ENCODE measurements at regions not wholly inside any gene's neighbourhood (a gene's known extent, or its start where the extent isn't known, plus 50 kb on each side); places are given as distances from the start of the nearest gene placed in this dataset.

GRCh38 chr20:4591975-4592315, 94.3 kb upstream of the PRNP start:
- no peaks in the 10 kb centered on the region for H3K79me2 ChIP-seq (ENCODE audit: control insufficient read depth, insufficient read depth, low read length)
- peaks cover 0 to 1% of the 10 kb centered on the region in 2 experiments; a peak in 1 of 4 replicates for H3K27me3 ChIP-seq (replicated peaks in 1 of 2; ENCODE audit: control insufficient read depth in 2 of 2, insufficient read depth in 2 of 2, low read length in 1 of 2)
- intact Hi-C loops (cut with micrococcal nuclease; ENCODE audit: unreplicated experiment), result loop anchor here (1.0 to 5.0 kb wide), 2 partner anchors 365 to 484 kb away; no protein-coding TSS in a partner anchor
- no peaks in the 10 kb centered on the region for H3K9me3 ChIP-seq (replicated peaks; ENCODE audit: control insufficient read depth, insufficient read depth, low read length)
- DNase-seq (ENCODE audit: low read depth, low spot score) (no peak), FAIRE-seq (no peak), ATAC-seq (no peak)
- no peak overlapping the region for H2AFZ ChIP-seq (ENCODE audit: control insufficient read depth, low read depth, low read length)
- CTCF ChIA-PET, result interaction anchor here (0.5 to 1.8 kb wide), 6 partner anchors 9 to 484 kb away, joined by 3 to 8 read pairs (median 4); no protein-coding TSS in a partner anchor
- SMC1A ChIA-PET (ENCODE audit: uncharacterized antibody, unreplicated experiment), result no interaction called here
- H3K4me3 ChIP-seq, result no peak overlapping the region
- no peak overlapping the region for H3K27ac ChIP-seq (ENCODE audit: control insufficient read depth, insufficient read depth)
- H4K20me1 ChIP-seq (ENCODE audit: control insufficient read depth, insufficient read depth), result no peaks in the 10 kb centered on the region
- no TSS peak for BruUV-seq (replicated peaks)
- H3K4me2 ChIP-seq (ENCODE audit: control insufficient read depth, insufficient read depth), result no peak overlapping the region
- in situ Hi-C loops (cut with MboI), result loop anchor here (5.0 kb wide), 1 partner anchor 485 kb away; no protein-coding TSS in a partner anchor
- 24% methylated on average over 10 of the region's 10 CpGs for WGBS (ENCODE audit: insufficient coverage, insufficient replicate concordance, low lambda C conversion rate, missing lambda C conversion rate)
- RAD21 ChIA-PET (ENCODE audit: unreplicated experiment), result no interaction called here
- no peak overlapping the region for H3K9ac ChIP-seq (ENCODE audit: control insufficient read depth, insufficient read depth, low read length)
- POLR2A ChIA-PET, result no interaction called here
- H3K4me1 ChIP-seq (ENCODE audit: control insufficient read depth, insufficient read depth, low read length), result no peaks in the 10 kb centered on the region
- TF ChIP-seq CBFB (IDR thresholded peaks at IDR 0.05; ENCODE audit: low read depth) (no peak), BCLAF1 (IDR thresholded peaks at IDR 0.05) (no peak), NFYB (IDR thresholded peaks at IDR 0.05; ENCODE audit: insufficient read depth, low read depth, low read length) (no peak)
- no peaks in the 10 kb centered on the region for H3K36me3 ChIP-seq (ENCODE audit: control insufficient read depth in 2 of 2, insufficient read depth in 2 of 2, low read length in 1 of 2)

- no peaks in the 10 kb centered on the region for H3K4me1 ChIP-seq (ENCODE audit: control insufficient read depth, insufficient read depth, low read length)
- WGBS (ENCODE audit: insufficient coverage, insufficient replicate concordance, low lambda C conversion rate, missing lambda C conversion rate), result 3% methylated on average over 5 of the region's 5 CpGs
- H3K36me3 ChIP-seq (ENCODE audit: control insufficient read depth in 2 of 2, insufficient read depth in 2 of 2, low read length in 1 of 2), result no peaks in the 10 kb centered on the region
- H3K9me3 ChIP-seq (replicated peaks; ENCODE audit: control insufficient read depth, insufficient read depth, low read length), result no peaks in the 10 kb centered on the region
- no peak overlapping the region for H3K4me2 ChIP-seq (ENCODE audit: control insufficient read depth, insufficient read depth)
- H2AFZ ChIP-seq (ENCODE audit: control insufficient read depth, low read depth, low read length), result no peak overlapping the region
- BruUV-seq (replicated peaks), result no TSS peak
- POLR2A ChIA-PET, result no interaction called here
- ATAC-seq (no peak), FAIRE-seq (no peak), DNase-seq (ENCODE audit: low read depth, low spot score) (no peak)
- SMC1A ChIA-PET (ENCODE audit: uncharacterized antibody, unreplicated experiment), result no interaction called here
- H3K4me3 ChIP-seq, result no peak overlapping the region
- H4K20me1 ChIP-seq (ENCODE audit: control insufficient read depth, insufficient read depth), result no peaks in the 10 kb centered on the region
- H3K79me2 ChIP-seq (ENCODE audit: control insufficient read depth, insufficient read depth, low read length), result no peaks in the 10 kb centered on the region
- in situ Hi-C loops (cut with MboI) (no loop called here), intact Hi-C loops (cut with micrococcal nuclease; ENCODE audit: unreplicated experiment) (no loop called here)
- H3K9ac ChIP-seq (ENCODE audit: control insufficient read depth, insufficient read depth, low read length), result no peak overlapping the region
- no peak overlapping the region for H3K27ac ChIP-seq (ENCODE audit: control insufficient read depth, insufficient read depth)
- H3K27me3 ChIP-seq (replicated peaks in 1 of 2; ENCODE audit: control insufficient read depth in 2 of 2, insufficient read depth in 2 of 2, low read length in 1 of 2), result peaks cover 0 to 3% of the 10 kb centered on the region in 2 experiments; a peak in 1 of 4 replicates
- CTCF ChIA-PET, result interaction anchor here (0.9 to 1.6 kb wide), 2 partner anchors 9 to 138 kb away, joined by 5 to 6 read pairs; no protein-coding TSS in a partner anchor
- RAD21 ChIA-PET (ENCODE audit: unreplicated experiment), result no interaction called here
- TF ChIP-seq LARP7 (IDR thresholded peaks at IDR 0.05) (no peak), CHD4 (IDR thresholded peaks at IDR 0.05) (no peak), BCL11A (IDR thresholded peaks at IDR 0.05; ENCODE audit: low read depth, low read length) (no peak), SIN3A (IDR thresholded peaks at IDR 0.05; ENCODE audit: low read depth, low read length) (no peak), ZBED1 (IDR thresholded peaks at IDR 0.05; ENCODE audit: borderline replicate concordance) (no peak), CBX3 (IDR thresholded peaks at IDR 0.05; ENCODE audit: borderline replicate concordance, low read depth) (no peak), SMC3 (IDR thresholded peaks at IDR 0.05; ENCODE audit: borderline replicate concordance, low read length) (no peak), BHLHE40 (IDR thresholded peaks at IDR 0.05; ENCODE audit: borderline replicate concordance in 1 of 2, low read depth in 2 of 2, low read length in 1 of 2) (no peak), SUPT20H (IDR thresholded peaks at IDR 0.05; ENCODE audit: borderline replicate concordance, control insufficient read depth, low read depth, low read length) (no peak), CBFB (IDR thresholded peaks at IDR 0.05; ENCODE audit: low read depth) (no peak), ZNF622 (IDR thresholded peaks at IDR 0.05) (no peak), ETV6 (conservative IDR thresholded peaks at IDR 0.05 in 1 of 2, IDR thresholded peaks at IDR 0.05 in 1 of 2; ENCODE audit: borderline replicate concordance in 1 of 2, low read depth in 1 of 2) (no peak), CEBPB (IDR thresholded peaks at IDR 0.05; ENCODE audit: borderline replicate concordance in 1 of 2, low read depth in 2 of 2, low read length in 2 of 2) (no peak), HDAC6 (IDR thresholded peaks at IDR 0.05; ENCODE audit: unreplicated experiment) (no peak)
Measured at GRCh38 chr20:4585758-4586157, 100.5 kb upstream of the PRNP start.

Data from GM12878 (cell line).